ENCODE measurements at regions not wholly inside any gene's neighbourhood (a gene's known extent, or its start where the extent isn't known, plus 50 kb on each side); places are given as distances from the start of the nearest gene placed in this dataset.
A peak's percentile ranks its signal among the peaks of the same experiment; 100 is the strongest.

DNA sequence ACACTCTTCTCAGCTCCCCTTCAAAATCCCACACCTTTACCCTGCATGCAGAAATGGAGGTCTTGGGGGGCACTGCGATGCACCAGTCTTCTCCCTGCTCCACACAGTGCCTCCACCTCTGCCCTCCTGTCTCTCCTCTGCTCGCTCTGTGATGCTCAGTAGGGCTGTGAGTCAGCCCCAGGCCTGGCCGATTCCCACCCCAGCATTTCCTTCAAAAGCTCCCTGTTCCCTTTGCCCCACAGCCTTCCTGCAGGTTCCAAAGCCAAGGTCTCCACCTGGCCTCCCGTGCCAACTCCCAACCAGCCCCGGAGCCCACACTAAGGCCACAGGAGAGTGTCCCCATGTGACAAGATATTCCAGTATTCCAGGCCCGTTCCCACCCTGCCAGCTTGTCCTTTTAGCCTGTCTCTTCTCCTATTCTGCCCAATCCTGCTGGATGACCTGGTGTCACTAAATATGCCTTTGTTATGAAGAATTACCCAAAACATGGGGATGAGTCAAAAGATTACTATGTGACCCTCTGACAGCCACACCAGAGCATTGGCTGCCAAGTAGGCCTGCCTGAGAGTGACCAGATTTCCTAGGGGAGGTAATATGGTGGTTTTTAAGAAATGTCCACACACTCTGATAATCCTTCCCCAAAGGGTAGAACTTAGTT lies 118.9 kb upstream of the NXT1 start:
- DNase-seq (ENCODE audit: low spot score): peak; percentile 38

GRCh38 chr20:23230766-23231385 lies 119.7 kb upstream of the NXT1 start:
- no peak for DNase-seq (ENCODE audit: low spot score)

DNA sequence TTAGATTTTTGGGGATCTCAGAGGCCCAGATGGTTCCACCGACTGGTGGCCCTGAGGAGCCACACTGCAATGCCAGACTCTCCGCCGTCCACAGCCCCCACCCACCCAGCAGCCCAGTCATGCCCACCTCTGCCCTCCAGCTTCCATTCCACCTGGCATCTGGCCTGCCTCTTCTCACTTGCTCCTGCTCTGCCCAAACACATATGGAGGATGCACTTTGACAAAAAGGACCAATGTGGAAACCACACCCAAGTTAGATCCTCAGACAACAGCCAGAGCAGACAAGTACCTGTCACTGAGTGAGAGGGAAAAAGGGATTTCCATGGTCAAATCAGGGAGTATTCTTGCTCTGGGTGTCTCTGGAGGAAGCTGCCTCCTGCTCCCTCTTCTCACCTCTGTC lies 120.6 kb upstream of the NXT1 start:
- DNase-seq (ENCODE audit: low spot score): no peak

- DNase-seq (ENCODE audit: low spot score): no peak
These were observed 121.7 kb upstream of the NXT1 start for GRCh38 chr20:23228912-23229311.

- DNase-seq (ENCODE audit: low spot score): no peak
These were observed 122.6 kb upstream of the NXT1 start for GRCh38 chr20:23227976-23228375.

- no peak for DNase-seq (ENCODE audit: low spot score)
These were observed 123.3 kb upstream of the NXT1 start for GRCh38 chr20:23227274-23227673.

DNA sequence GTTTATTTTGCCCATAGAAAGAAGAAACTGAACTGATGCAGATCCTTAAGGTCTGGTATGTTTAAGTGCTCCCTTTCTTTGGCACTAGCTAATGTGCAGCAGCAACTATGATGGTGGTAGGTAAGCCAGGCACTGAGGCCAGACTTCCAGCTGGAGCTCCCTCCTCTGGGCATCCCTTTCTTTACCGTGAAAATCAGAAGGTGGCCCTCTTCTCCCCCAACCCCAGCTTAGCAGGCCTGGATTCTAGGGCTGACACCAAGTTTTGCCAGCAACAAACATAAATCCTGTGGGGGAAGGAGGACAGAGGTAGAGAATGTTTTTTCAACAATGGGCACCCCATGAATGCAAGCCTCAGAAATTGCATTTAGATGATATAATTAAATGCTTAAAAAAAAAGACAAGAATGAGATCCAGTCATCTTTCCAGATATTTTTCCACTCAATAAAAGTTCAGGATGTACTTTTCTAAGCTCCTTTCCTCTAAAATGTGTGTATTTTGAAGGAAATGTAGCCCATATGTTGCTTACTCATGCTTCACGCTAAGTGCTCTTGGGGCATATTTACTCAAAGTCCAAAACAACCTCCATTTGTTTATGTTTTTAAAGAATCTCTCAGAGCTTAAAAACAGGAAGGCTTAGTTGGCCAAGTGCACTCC lies 123.9 kb upstream of the NXT1 start:
- no peak for DNase-seq (ENCODE audit: low spot score)

DNA sequence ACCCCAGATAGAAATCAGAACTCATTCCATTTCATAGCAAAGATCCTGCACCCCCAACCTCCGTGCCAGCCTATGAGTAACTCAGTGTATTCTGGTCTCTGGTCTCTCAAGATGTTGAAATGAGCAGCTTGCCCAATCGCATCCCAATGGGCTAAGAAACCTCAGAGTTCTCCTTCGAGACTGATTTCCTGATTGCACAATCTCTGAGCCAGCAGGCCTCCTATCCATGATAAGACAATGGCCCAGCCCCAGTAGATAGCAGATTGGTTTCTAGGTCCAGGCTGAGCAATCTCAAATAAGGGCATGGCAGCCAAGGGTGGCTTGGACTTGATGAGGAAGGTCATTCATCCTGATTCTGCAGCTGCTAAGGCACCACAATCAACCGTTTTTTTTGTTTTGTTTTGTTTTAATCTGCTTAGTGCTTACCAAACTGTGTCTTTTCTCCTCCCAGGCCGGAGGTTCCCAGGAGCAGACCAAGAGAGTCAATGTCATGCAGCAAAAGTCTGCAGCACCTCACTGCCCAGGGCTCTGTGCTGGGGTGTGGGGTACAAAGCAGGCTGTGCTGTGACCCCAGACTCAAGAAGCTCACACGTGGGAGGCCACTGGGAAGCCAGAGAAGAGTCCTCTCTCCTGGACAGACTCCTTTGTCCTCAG lies 125.1 kb upstream of the NXT1 start:
- no peak for DNase-seq (ENCODE audit: low spot score)

- no peak for DNase-seq (ENCODE audit: low spot score)
These were observed 125.8 kb upstream of the NXT1 start for GRCh38 chr20:23224806-23225205.

DNA sequence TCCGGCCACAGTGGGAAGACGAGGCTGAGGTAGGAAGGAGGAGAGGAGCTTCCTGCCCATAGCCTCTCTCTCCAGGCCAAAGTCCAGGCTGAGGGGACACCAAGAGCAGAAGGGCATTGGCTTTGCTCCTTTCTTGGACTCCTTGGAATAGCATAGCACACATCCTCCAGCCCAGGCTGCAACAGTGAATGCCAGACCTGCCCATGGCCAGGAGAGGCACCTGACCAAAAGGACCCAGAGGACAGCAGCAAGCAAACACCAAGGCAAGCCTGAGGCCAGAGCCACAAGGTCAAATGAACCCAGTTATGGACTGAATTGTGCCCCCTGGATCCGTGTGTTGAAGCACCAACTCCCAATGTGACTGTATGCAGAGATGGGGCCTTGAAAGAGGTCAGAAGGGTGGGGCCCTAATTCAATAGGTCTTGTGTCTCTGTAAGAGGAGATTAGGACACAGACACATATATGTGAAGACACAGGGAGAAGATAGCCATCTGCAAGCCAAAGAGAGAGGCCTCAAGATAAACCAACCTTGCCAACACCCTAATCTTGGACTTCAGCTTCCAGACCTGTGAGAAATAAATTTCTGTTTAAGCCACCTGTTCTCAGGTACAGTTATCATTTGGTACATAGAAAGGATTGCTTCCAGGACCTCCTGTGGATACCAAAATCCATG lies 126.5 kb upstream of the NXT1 start:
- DNase-seq (ENCODE audit: low spot score): no peak

GRCh38 chr20:23222531-23223200 lies 127.9 kb upstream of the NXT1 start:
- DNase-seq (ENCODE audit: low spot score): no peak

DNA sequence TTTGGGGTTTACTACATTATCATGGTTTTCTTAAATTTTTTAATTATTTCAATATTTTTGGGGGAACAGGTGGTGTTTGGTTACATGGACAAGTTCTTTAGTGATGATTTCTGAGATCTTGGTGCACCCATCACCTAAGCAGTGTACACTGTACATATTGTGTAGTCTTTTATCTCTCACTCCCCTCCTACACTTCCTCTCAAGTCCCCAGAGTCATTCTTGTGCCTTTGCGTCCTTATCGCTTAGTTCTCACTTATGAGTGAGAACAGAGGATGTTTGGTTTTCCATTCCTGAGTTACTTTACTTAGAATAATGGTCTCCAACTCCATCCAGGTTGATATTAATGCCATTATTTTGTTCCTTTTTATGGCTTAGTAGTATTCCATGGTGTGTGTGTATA lies 130.9 kb upstream of the CD93 start:
- DNase-seq (ENCODE audit: low spot score): no peak

GRCh38 chr20:23215344-23215995 lies 129.3 kb upstream of the CD93 start:
- no peak for DNase-seq (ENCODE audit: low spot score)

DNA sequence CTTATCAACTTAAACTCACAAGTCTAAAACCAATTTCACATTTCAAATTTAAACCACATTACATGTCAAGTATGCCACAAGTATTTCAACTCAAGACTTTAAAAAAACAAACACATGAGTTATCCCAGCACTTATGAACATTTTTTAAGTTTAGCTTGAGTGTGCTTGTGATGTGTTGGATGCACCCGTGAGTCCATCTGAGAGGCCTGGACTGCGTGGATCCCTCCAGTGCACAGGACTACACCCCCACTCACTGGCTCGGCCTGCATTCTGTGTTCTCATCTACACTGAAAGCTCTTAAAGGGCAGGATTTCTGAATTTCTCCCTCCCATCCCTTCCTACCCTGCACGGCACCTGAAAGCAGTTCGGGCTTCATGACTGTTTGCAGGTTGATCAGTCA lies 128.8 kb upstream of the CD93 start:
- DNase-seq (ENCODE audit: low spot score): no peak

- no peak for DNase-seq (ENCODE audit: low spot score)
These were observed 126.4 kb upstream of the CD93 start for GRCh38 chr20:23212464-23212995.

DNA sequence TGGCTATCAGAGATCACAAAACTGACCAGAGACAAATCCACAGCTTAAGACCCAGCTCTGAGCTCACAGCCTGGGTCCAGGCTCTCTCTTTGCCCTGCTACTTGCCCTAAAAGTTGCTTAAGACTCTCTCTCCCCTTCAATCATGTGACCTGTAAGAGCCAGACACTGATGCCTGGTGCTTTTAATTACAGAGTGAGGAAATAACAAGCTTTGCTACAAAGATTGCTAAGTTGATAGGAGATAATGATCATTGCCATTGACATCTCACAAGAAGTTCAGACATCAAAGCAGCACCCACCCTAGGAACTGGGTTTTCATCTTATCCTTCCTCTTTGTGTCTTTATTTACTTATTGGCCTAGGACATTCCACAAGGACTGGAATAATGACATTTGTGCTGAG lies 125.9 kb upstream of the CD93 start:
- DNase-seq (ENCODE audit: low spot score): no peak

- DNase-seq (ENCODE audit: low spot score): no peak
These were observed 125.0 kb upstream of the CD93 start for GRCh38 chr20:23211164-23211563.

DNA sequence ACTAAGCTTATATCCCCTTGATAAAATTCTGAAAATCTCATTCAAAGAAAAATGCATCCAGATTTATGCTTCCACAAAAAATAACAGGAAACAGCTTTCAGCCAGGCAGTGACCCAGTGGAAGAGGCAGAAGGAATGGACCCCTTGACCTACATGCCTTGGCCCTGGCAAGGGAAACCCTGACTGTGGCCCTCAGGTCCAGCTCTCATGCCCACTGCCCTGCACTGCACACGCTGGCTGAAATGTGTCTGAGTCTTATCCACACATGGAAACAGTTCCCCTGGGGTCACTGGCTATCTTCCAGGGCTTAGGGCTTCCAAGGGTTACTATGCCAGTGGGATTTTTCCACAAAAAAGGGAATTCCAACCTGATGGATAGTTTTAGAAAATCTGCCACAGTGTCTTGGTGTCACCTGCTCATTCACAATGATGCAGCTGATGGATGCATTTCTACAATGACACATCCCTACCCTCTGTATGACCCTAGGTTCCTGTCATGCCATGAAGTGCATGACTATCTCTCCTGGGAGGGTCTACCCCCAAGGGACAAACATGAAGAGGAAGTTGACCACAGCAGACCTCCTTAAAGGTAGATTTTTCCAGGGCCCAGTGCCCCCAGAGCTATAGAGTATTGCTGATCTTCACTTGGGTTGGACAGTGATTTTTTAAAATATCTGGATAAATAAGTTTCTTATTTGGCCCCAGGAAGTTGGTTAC lies 121.9 kb upstream of the CD93 start:
- no peak for DNase-seq (ENCODE audit: low spot score)

DNA sequence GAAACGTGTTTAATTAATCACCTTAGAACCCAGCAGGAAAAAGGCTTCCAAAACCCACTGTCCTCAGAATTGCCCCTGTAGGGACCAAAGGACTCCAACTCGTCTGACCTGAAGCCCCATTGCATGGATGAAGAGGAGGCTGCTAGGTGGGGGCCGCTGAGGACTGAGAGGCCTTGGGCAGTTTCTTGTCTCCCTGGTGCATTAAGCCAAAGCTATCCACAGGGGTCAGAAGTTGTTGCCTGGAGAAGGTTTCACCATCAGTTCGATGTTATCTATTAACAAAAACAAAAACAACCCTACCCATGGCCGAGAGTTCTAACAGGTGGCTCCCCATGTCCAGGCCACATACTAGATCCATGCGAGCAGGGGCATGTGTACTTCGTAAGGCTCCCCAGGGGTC lies 120.9 kb upstream of the CD93 start:
- no peak for DNase-seq (ENCODE audit: low spot score)

DNA sequence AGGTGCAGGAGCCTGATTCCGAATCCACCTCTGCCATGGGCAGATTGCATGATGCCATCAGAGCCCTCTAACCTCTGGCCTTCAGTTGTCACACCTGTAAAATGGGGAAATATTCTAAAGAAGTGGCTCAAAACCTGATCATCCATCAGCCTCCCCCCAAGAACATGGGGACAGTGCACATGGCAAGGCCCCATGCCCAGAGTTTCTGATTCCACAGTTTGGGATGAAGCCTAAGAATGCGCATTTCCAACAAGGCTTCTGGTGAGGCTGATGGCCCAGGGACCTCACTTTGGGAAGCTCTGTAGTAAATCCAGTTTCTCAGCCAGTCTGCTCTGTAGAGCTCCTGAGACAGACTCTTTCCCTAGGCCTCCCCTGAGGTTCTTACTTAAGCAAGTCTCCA lies 119.9 kb upstream of the CD93 start:
- DNase-seq (ENCODE audit: low spot score): no peak

GRCh38 chr20:23205611-23206041 lies 119.5 kb upstream of the CD93 start:
- DNase-seq (ENCODE audit: low spot score): no peak
